ENCODE measurements at regions not wholly inside any gene's neighbourhood (a gene's known extent, or its start where the extent isn't known, plus 50 kb on each side); places are given as distances from the start of the nearest gene placed in this dataset.

DNA sequence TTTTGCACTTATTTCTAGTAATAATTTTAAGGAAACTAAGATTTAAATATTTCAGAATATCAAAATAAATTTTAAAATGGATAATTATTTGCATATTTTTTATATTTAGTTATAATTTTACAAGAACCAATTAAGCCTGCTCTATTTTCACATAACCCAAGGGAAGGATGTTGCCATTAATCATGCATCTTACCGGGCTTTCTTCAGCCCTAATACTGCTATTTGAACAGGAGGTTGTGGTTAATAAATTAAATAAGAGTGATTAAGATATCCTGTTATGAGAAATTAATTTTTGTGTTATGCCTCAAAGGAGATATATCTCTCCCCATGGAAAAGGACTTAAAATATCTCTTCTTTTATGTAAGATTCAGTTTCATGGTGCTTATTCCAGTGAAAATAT lies 1415.8 kb upstream of the B3GALT2 start:
- DNase-seq, result no peak

DNA sequence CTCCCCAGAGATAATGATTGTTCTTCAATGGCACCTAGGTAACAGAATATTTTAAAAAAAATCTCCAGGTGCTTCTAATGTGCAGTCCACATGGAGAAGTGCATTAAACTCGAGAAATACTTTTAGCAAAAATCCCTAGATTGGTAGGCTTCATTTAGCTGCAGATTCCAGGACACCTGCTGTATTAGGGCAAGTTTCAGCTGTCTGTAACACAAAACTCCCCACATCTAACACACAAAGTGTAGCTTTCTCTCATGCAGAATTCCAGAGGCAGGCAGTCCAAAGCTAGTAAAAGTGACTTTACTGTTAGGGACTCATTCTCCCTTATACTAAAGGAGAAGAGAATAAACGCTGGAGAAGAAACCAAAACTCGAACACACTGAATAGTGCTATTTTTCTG lies 1414.3 kb upstream of the B3GALT2 start:
- DNase-seq, result no peak

- no peak for DNase-seq
Observed at GRCh38 chr1:194598098-194598497, 1411.7 kb upstream of the B3GALT2 start.

DNA sequence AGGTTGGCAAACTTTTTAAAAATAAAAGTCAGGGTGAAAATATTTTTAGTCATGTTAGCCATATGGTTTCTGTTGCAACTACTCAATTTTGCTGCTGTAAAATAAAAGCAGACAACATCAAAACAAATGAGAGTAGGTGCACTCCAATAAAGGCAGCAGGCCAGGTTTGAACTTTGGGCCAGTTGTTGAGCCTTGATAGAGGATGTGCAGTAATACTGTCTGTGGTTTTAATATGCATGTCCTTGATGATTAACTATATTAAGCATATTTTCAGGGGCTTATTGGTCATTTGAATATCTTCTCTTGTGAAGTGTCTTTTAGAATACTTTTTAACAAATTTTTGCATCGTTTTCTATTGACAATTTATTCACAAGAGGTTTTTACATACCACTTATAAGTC lies 1399.9 kb upstream of the B3GALT2 start:
- DNase-seq, result no peak

DNA sequence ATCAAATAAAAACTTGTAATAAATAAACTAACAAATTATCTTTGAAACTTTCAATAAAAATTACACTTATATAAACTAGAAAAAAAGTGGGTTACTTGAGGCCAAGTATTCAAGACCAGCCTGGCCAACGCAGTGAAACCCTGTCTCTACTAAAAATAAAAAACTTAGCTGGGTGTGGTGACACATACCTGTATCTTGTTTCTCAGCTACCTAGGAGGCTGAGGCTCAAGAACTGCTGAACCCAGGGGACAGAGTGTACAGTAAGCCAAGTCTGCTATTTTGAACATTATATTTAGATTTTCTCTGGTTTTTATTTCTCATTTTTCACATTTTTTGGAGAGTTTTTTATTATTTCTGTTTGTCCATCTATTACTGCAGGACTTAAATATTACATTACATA lies 1397.6 kb upstream of the B3GALT2 start:
- no peak for DNase-seq

DNA sequence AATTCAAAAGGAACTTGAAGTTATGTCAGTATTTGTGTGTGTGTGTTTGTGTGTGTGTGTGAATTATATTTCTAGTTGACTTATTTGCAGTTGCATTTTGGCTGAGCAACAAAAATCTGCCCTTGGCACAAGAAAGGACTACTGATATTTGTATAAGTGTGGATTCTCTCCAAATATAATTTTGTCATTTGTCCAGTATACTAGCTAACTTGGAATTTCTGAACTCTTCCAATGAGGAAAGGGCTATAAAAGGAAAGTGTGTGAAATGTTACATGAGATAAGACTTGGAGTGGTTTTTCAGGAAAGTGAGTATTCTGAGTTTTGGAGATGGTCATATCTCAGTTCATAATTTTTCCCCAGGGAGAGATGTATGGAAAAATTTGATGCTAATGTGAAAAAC lies 1384.1 kb upstream of the B3GALT2 start:
- DNase-seq, result peak; percentile 7

DNA sequence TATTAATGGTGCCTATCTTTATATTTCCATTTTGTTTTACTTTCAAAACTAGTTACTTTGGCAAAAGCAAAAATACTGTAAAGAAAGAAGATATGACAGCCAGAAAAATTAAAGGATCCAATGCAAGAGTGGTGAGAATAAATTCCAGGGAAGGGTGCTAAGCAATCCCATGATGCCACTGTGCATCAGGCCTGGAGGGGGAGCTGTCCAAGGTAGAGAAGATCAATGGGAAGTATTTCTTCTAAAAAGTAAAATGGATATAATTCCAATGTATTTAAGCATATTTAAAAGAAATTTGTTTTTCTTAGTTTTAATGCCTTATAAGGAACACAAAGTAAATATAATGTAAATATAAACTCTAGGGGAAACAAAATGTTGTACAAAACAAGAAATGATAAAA lies 1382.2 kb upstream of the B3GALT2 start:
- peak; percentile 0 for DNase-seq

GRCh38 chr1:194548071-194548470 lies 1361.7 kb upstream of the B3GALT2 start:
- peak; percentile 20 for DNase-seq

GRCh38 chr1:194544012-194544411 lies 1357.6 kb upstream of the B3GALT2 start:
- no peak for DNase-seq

DNA sequence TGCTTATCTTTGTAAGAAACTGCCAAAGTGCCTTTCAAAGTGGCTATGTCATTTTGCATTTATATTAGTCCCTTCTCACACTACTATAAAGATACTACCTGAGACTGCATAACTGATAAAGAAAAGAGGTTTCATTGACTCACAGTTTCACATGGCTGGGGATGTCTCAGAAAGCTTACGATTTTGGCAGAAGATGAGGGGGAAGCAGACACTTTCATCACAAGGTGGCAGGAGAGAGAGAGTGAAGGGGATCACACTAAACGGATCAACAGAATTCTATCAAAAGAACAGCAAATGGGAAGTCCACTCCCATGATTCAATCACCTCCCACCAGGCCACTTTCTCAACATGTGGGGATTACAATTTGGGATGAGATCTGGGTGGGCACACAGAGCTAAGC lies 1352.0 kb upstream of the B3GALT2 start:
- DNase-seq, result no peak

GRCh38 chr1:194537521-194537920 lies 1351.1 kb upstream of the B3GALT2 start:
- no peak for DNase-seq

GRCh38 chr1:194535369-194535768 lies 1349.0 kb upstream of the B3GALT2 start:
- DNase-seq, result peak; percentile 16

DNA sequence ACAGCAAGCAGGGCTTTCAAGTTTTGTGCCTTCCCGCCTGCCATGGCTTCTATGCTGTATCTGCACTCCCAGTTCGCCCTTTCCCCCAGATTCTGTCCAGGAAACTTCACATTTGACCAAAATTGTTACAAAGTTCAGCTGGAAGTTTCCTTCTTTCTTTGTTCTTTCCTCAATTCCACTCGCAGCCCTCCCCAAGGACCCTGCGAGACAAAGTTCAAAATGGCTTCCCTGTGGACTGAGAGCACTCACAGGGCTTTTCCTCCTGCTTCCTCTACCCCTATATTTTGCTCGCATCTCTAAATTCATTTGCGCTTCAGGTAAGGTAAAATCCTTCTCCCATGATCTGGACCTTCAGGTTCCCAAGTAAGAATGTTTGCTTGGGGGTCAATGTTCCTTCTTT lies 1348.4 kb upstream of the B3GALT2 start:
- DNase-seq, result no peak

DNA sequence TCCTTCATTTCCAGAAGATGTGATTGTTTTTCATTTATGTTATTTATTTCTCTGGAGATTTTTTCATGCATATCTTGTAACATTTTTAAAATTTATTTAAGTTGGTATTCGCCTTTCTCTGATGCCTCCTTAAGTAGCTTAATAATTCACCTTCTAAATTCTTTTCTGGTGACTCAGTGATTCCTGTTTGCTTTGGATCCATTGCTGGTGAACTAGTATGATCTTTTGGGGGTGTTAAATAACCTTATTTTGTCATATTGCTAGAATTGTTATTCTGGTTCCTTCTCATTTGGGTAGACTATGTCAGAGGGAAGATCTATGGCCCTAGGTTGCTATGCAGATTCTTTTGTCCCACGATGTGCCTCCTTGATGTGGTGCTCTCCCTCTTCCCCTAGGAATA lies 1347.2 kb upstream of the B3GALT2 start:
- no peak for DNase-seq

GRCh38 chr1:194517567-194517966 lies 1331.2 kb upstream of the B3GALT2 start:
- no peak for DNase-seq

GRCh38 chr1:194515916-194516315 lies 1329.5 kb upstream of the B3GALT2 start:
- DNase-seq, result no peak

- DNase-seq, result peak; percentile 45
Observed at GRCh38 chr1:194512957-194513356, 1326.5 kb upstream of the B3GALT2 start.

- no peak for DNase-seq
Observed at GRCh38 chr1:194512345-194512744, 1325.9 kb upstream of the B3GALT2 start.

- DNase-seq, result no peak
Observed at GRCh38 chr1:194503209-194503608, 1316.8 kb upstream of the B3GALT2 start.

- DNase-seq, result no peak
Observed at GRCh38 chr1:194495434-194495833, 1309.0 kb upstream of the B3GALT2 start.

GRCh38 chr1:194487172-194487571 lies 1300.8 kb upstream of the B3GALT2 start:
- DNase-seq, result no peak

DNA sequence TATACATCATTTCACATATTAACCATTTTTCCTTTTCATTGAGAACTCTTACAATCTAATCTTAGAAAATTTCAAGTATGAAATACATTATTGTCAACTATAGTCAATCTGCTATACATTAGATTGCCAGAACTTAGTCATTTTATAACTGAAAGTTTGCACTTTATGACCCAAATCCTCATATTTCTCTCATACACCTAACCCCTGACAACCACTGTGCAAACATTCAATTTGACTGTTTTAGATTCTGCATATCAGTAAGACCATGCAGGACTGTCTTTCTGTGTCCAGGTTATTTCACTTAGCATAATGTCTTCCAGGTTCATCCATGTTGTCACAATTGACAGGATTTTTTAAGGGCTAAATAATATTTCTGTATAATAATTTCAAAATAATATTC lies 1299.0 kb upstream of the B3GALT2 start:
- DNase-seq, result no peak

- DNase-seq, result no peak
Observed at GRCh38 chr1:194478731-194479130, 1292.3 kb upstream of the B3GALT2 start.

GRCh38 chr1:194477908-194478307 lies 1291.5 kb upstream of the B3GALT2 start:
- no peak for DNase-seq

- DNase-seq, result peak; percentile 47
Observed at GRCh38 chr1:194476872-194477271, 1290.5 kb upstream of the B3GALT2 start.

- DNase-seq, result no peak
Observed at GRCh38 chr1:194476351-194476750, 1289.9 kb upstream of the B3GALT2 start.

All from fibroblast of upper back skin (primary cell).